Endodermal cell (in vitro differentiated cells): ENCODE measurements at regions not wholly inside any gene's neighbourhood (a gene's known extent, or its start where the extent isn't known, plus 50 kb on each side); places are given as distances from the start of the nearest gene placed in this dataset.

ENCODE experiments used
- DNase-seq: peaks from one replicate; pipeline ENCODE4 v3.0.0-alpha.2; 2017
- H3K27ac ChIP-seq: 2 replicates; pipeline ENCODE4 v1.5.1; 2013; ENCODE audit warnings: mild to moderate bottlenecking, low read depth, low read length, moderate library complexity
- H3K27me3 ChIP-seq: 2 replicates; pipeline ENCODE4 v1.6.1; 2013; ENCODE audit warnings: mild to moderate bottlenecking, low read length, moderate library complexity; ENCODE audit not compliant: insufficient read depth, control insufficient read depth, poor library complexity, severe bottlenecking
- H3K36me3 ChIP-seq: 2 replicates; pipeline ENCODE4 v1.7.0; 2013; ENCODE audit warnings: mild to moderate bottlenecking, low read length, moderate library complexity; ENCODE audit not compliant: control insufficient read depth, insufficient read depth
- H3K4me1 ChIP-seq: one replicate; pipeline ENCODE4 v1.7.0; 2013; ENCODE audit warnings: low read length; ENCODE audit not compliant: control insufficient read depth, insufficient read depth
- H3K4me3 ChIP-seq: 2 replicates; pipeline ENCODE4 v1.5.1; 2013; ENCODE audit warnings: mild to moderate bottlenecking, low read length, moderate library complexity
- H3K9ac ChIP-seq: 2 replicates; pipeline ENCODE4 v1.6.1; 2013; ENCODE audit warnings: mild to moderate bottlenecking, low read length, moderate library complexity; ENCODE audit not compliant: poor library complexity, severe bottlenecking; ENCODE audit errors: extremely low read depth
- H3K9me3 ChIP-seq: 2 replicates; pipeline ENCODE4 v1.6.1; 2013; ENCODE audit warnings: mild to moderate bottlenecking, low read length, moderate library complexity; ENCODE audit not compliant: control insufficient read depth
- H3K27ac Mint-ChIP-seq: 2 replicates; pipeline ENCODE4 v1.8.0; 2020; ENCODE audit warnings: mixed read lengths
- H3K27me3 Mint-ChIP-seq: 2 replicates; pipeline ENCODE4 v1.8.0; 2021; ENCODE audit warnings: mild to moderate bottlenecking, mixed read lengths; ENCODE audit not compliant: insufficient read depth
- H3K36me3 Mint-ChIP-seq: 2 replicates; pipeline ENCODE4 v1.8.0; 2020; ENCODE audit warnings: low read depth, mixed read lengths
- H3K4me1 Mint-ChIP-seq: 2 replicates; pipeline ENCODE4 v1.8.0; 2020; ENCODE audit warnings: mixed read lengths
- H3K4me3 Mint-ChIP-seq: 2 replicates; pipeline ENCODE4 v1.8.0; 2020; ENCODE audit warnings: mild to moderate bottlenecking, moderate library complexity, mixed read lengths
- H3K9me3 Mint-ChIP-seq: 2 replicates; pipeline ENCODE4 v1.8.0; 2020; ENCODE audit warnings: mild to moderate bottlenecking, mixed read lengths
- CTCF ChIP-seq: fragments of 200-600 bp; sonication (generic); conservative IDR thresholded peaks from 2 replicates; pipeline ENCODE4 v1.5.0; 2021; ENCODE audit warnings: antibody characterized with exemption, mild to moderate bottlenecking
- WGBS, 2 experiments: methylation state at CpG; one replicate each; pipeline versions ENCODE4 v1.1.5 to v1.1.7; 2013; ENCODE audit warnings: missing lambda C conversion rate in 2 of 2, mixed read lengths in 1 of 2; ENCODE audit not compliant: insufficient coverage in 1 of 2, insufficient read length in 1 of 2; 5-methylcytosine and 5-hydroxymethylcytosine counted together

- no peaks in the 10 kb centered on the region for H3K9me3 ChIP-seq
- Mint-ChIP-seq H3K9me3 (no peaks in the 10 kb centered on the region), H3K27ac (no peak overlapping the region), H3K27me3 (no peaks in the 10 kb centered on the region), H3K36me3 (no peaks in the 10 kb centered on the region), H3K4me1 (no peaks in the 10 kb centered on the region), H3K4me3 (no peak overlapping the region)
- no peaks in the 10 kb centered on the region for H3K27me3 ChIP-seq
- WGBS, 2 experiments, result 83 to 92% methylated on average over 1 of the region's 1 CpG
- no peak overlapping the region for H3K27ac ChIP-seq
- H3K36me3 ChIP-seq, result no peaks in the 10 kb centered on the region
- TF ChIP-seq CTCF, result no peak
- H3K4me1 ChIP-seq, result no peaks in the 10 kb centered on the region
- H3K4me3 ChIP-seq, result no peak overlapping the region
- H3K9ac ChIP-seq, result no peak overlapping the region
- DNase-seq, result no peak
Observed at GRCh38 chr4:60809486-60809800, 390.7 kb upstream of the ADGRL3 start.

GRCh38 chr4:60812811-60813210 is 387.3 kb upstream of the ADGRL3 start:
- no peaks in the 10 kb centered on the region for H3K36me3 ChIP-seq
- H3K4me3 Mint-ChIP-seq, result no peak overlapping the region
- no peaks in the 10 kb centered on the region for H3K27me3 ChIP-seq
- H3K27ac ChIP-seq, result no peak overlapping the region
- no peak overlapping the region for H3K4me3 ChIP-seq
- TF ChIP-seq CTCF, result no peak
- H3K4me1 ChIP-seq, result no peaks in the 10 kb centered on the region
- DNase-seq, result no peak
- no peaks in the 10 kb centered on the region for H3K9me3 Mint-ChIP-seq
- H3K27me3 Mint-ChIP-seq, result no peaks in the 10 kb centered on the region
- 100% methylated on average over 1 of the region's 1 CpG; no CpG with 5 or more reads in 1 of the 2 experiments for WGBS, 2 experiments
- H3K4me1 Mint-ChIP-seq, result no peaks in the 10 kb centered on the region
- H3K36me3 Mint-ChIP-seq, result no peaks in the 10 kb centered on the region
- H3K9ac ChIP-seq, result no peak overlapping the region
- no peaks in the 10 kb centered on the region for H3K9me3 ChIP-seq
- H3K27ac Mint-ChIP-seq, result no peak overlapping the region

- Histone ChIP-seq H3K27me3 (no peaks in the 10 kb centered on the region), H3K9ac (no peak overlapping the region), H3K4me1 (no peaks in the 10 kb centered on the region), H3K9me3 (no peaks in the 10 kb centered on the region), H3K36me3 (no peaks in the 10 kb centered on the region), H3K4me3 (no peak overlapping the region), H3K27ac (no peak overlapping the region)
- H3K9me3 Mint-ChIP-seq, result no peaks in the 10 kb centered on the region
- no peak for DNase-seq
- WGBS, 2 experiments, result 93 to 100% methylated on average over 3 to 4 of the region's 4 CpGs
- no peaks in the 10 kb centered on the region for H3K4me1 Mint-ChIP-seq
- no peak for TF ChIP-seq CTCF
- no peak overlapping the region for H3K4me3 Mint-ChIP-seq
- H3K27ac Mint-ChIP-seq, result no peak overlapping the region
- no peaks in the 10 kb centered on the region for H3K27me3 Mint-ChIP-seq
- H3K36me3 Mint-ChIP-seq, result no peaks in the 10 kb centered on the region
Observed at GRCh38 chr4:60814549-60814948, 385.6 kb upstream of the ADGRL3 start.
